ENCODE measurements at regions not wholly inside any gene's neighbourhood (a gene's known extent, or its start where the extent isn't known, plus 50 kb on each side); places are given as distances from the start of the nearest gene placed in this dataset.

- Histone ChIP-seq H3K36me3 (no peaks in the 10 kb centered on the region), H3K4me1 (peaks cover 0 to 3% (median 0%) of the 10 kb centered on the region in 4 donors), H3K9me3 (no peaks in the 10 kb centered on the region), H3K27ac (no peak overlapping the region), H3K27me3 (no peaks in the 10 kb centered on the region), H3K4me3 (no peak overlapping the region)
- DNase-seq: peak in 1 of 2 donors; percentile 30
- TF ChIP-seq POLR2A (IDR thresholded peaks at IDR 0.05) (no peak), CTCF (IDR thresholded peaks at IDR 0.05) (peak in 3 of 7 experiments; percentile 16 to 23 (median 17))
- WGBS, 5 donors: 39 to 65% (median 44%) methylated on average over 1 of the region's 1 CpG
- intact Hi-C loops (cut with DNase I; ENCODE audit: low total_unique reads): no loop called here
These were observed 59.4 kb upstream of the MSTN start for GRCh38 chr2:190121971-190122370.

GRCh38 chr2:190121305-190121704 lies 58.8 kb upstream of the MSTN start:
- DNase-seq: no peak
- no peaks in the 10 kb centered on the region for H3K9me3 ChIP-seq
- no peaks in the 10 kb centered on the region for H3K4me1 ChIP-seq
- H3K27ac ChIP-seq: no peak overlapping the region
- H3K36me3 ChIP-seq: no peaks in the 10 kb centered on the region
- no peaks in the 10 kb centered on the region for H3K27me3 ChIP-seq
- no peak overlapping the region for H3K4me3 ChIP-seq
- no peak for TF ChIP-seq POLR2AphosphoS5 (IDR thresholded peaks at IDR 0.05)
- TF ChIP-seq POLR2A (IDR thresholded peaks at IDR 0.05): no peak
- no peak for TF ChIP-seq CTCF (IDR thresholded peaks at IDR 0.05)
- no peak for TF ChIP-seq EP300 (IDR thresholded peaks at IDR 0.05)
- intact Hi-C loops (cut with DNase I; ENCODE audit: low total_unique reads): no loop called here

- 54 to 65% (median 61%) methylated on average over 14 of the region's 14 CpGs for WGBS, 5 donors
- H3K4me3 ChIP-seq: peak overlapping the region in 1 of 4 donors; percentile 24
- intact Hi-C loops (cut with DNase I; ENCODE audit: low total_unique reads): no loop called here
These were observed 57.5 kb upstream of the MSTN start for GRCh38 chr2:190119923-190120590.

GRCh38 chr2:190119257-190119656 lies 56.7 kb upstream of the MSTN start:
- no peak overlapping the region for H3K27ac ChIP-seq
- peak overlapping the region in 2 of 4 donors; percentile 4 to 24 for H3K4me3 ChIP-seq
- WGBS, 5 donors: 57 to 75% (median 61%) methylated on average over 14 of the region's 14 CpGs
- H3K36me3 ChIP-seq: no peaks in the 10 kb centered on the region
- no peaks in the 10 kb centered on the region for H3K4me1 ChIP-seq
- DNase-seq: peak in 1 of 2 donors; percentile 45
- intact Hi-C loops (cut with DNase I; ENCODE audit: low total_unique reads): no loop called here
- no peaks in the 10 kb centered on the region for H3K27me3 ChIP-seq
- H3K9me3 ChIP-seq: no peaks in the 10 kb centered on the region
- no peak for TF ChIP-seq EP300 (IDR thresholded peaks at IDR 0.05)
- no peak for TF ChIP-seq POLR2AphosphoS5 (IDR thresholded peaks at IDR 0.05)
- TF ChIP-seq POLR2A (IDR thresholded peaks at IDR 0.05): no peak
- no peak for TF ChIP-seq CTCF (IDR thresholded peaks at IDR 0.05)

More at GRCh38 chr2:190119923-190120590, 57.5 kb upstream of the MSTN start:
- no peak overlapping the region for H3K27ac ChIP-seq
- H3K4me1 ChIP-seq: no peaks in the 10 kb centered on the region
- H3K36me3 ChIP-seq: no peaks in the 10 kb centered on the region
- H3K9me3 ChIP-seq: no peaks in the 10 kb centered on the region
- no peak for TF ChIP-seq EP300 (IDR thresholded peaks at IDR 0.05)
- no peak for TF ChIP-seq POLR2AphosphoS5 (IDR thresholded peaks at IDR 0.05)
- TF ChIP-seq CTCF (IDR thresholded peaks at IDR 0.05): no peak
- no peak for TF ChIP-seq POLR2A (IDR thresholded peaks at IDR 0.05)
- peak in 1 of 2 donors; percentile 22 for DNase-seq
- no peaks in the 10 kb centered on the region for H3K27me3 ChIP-seq

Data from stomach (tissue), 8 donors.